ENCODE measurements at regions not wholly inside any gene's neighbourhood (a gene's known extent, or its start where the extent isn't known, plus 50 kb on each side); places are given as distances from the start of the nearest gene placed in this dataset.

GRCh38 chr12:107330831-107331431 is 237.6 kb upstream of the CRY1 start:
- Histone ChIP-seq H4K20me1 (ENCODE audit: insufficient read depth, poor library complexity, severe bottlenecking) (no peaks in the 10 kb centered on the region), H3K27ac (no peak overlapping the region), H3K4me1 (ENCODE audit: insufficient read depth) (no peaks in the 10 kb centered on the region), H3K4me2 (no peak overlapping the region), H3K79me2 (no peaks in the 10 kb centered on the region), H3K36me3 (replicated peaks; ENCODE audit: insufficient read depth, low read depth) (no peaks in the 10 kb centered on the region), H3K4me3 (no peak overlapping the region), H3K9me3 (ENCODE audit: low read depth) (no peaks in the 10 kb centered on the region), H3K27me3 (peaks cover 6% of the 10 kb centered on the region), H2AFZ (no peak overlapping the region), H3K9me2 (replicated peaks; ENCODE audit: insufficient read depth) (no peaks in the 10 kb centered on the region)
- TF ChIP-seq EZH2 (IDR thresholded peaks at IDR 0.05; ENCODE audit: borderline replicate concordance) (no peak), EZH2phosphoT487 (IDR thresholded peaks at IDR 0.05; ENCODE audit: low read depth, severe bottlenecking, unreplicated experiment) (no peak)
- TF ChIP-seq, protein P1, sequence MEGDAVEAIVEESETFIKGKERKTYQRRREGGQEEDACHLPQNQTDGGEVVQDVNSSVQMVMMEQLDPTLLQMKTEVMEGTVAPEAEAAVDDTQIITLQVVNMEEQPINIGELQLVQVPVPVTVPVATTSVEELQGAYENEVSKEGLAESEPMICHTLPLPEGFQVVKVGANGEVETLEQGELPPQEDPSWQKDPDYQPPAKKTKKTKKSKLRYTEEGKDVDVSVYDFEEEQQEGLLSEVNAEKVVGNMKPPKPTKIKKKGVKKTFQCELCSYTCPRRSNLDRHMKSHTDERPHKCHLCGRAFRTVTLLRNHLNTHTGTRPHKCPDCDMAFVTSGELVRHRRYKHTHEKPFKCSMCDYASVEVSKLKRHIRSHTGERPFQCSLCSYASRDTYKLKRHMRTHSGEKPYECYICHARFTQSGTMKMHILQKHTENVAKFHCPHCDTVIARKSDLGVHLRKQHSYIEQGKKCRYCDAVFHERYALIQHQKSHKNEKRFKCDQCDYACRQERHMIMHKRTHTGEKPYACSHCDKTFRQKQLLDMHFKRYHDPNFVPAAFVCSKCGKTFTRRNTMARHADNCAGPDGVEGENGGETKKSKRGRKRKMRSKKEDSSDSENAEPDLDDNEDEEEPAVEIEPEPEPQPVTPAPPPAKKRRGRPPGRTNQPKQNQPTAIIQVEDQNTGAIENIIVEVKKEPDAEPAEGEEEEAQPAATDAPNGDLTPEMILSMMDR (IDR thresholded peaks at IDR 0.05; ENCODE audit: poor library complexity), result no peak
- WGBS (ENCODE audit: low lambda C conversion rate, missing lambda C conversion rate), result 65% methylated on average over 8 of the region's 8 CpGs
- no peak for DNase-seq (ENCODE audit: low spot score)

DNA sequence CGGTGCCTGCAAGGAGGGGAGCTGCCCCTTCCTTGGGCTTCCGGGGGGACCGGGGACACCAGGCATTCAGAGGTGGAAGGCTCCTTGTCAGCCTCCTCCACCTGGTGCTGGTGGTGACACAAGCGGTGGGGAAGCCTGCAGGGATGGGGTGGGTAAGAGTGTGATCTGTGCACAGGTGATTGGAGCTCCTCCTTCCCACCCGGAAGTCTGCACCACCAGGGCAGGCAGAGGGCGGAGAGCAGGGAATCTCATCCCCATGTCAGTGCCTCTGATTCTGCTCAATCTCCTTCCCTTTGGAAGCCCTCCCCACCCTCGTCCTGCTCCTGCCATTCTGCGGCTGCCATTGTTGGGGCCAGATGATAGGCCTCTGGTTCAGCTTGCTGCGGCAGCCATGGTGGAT is 238.1 kb upstream of the CRY1 start:
- no peaks in the 10 kb centered on the region for H3K4me1 ChIP-seq (ENCODE audit: insufficient read depth)
- DNase-seq (ENCODE audit: low spot score), result no peak
- H3K9me3 ChIP-seq (ENCODE audit: low read depth), result no peaks in the 10 kb centered on the region
- 83% methylated on average over 9 of the region's 9 CpGs for WGBS (ENCODE audit: low lambda C conversion rate, missing lambda C conversion rate)
- TF ChIP-seq, protein P1 (IDR thresholded peaks at IDR 0.05; ENCODE audit: poor library complexity), result no peak
- TF ChIP-seq EZH2 (IDR thresholded peaks at IDR 0.05; ENCODE audit: borderline replicate concordance) (no peak), EZH2phosphoT487 (IDR thresholded peaks at IDR 0.05; ENCODE audit: low read depth, severe bottlenecking, unreplicated experiment) (no peak)
- no peak overlapping the region for H3K4me3 ChIP-seq
- H2AFZ ChIP-seq, result no peak overlapping the region
- no peaks in the 10 kb centered on the region for H4K20me1 ChIP-seq (ENCODE audit: insufficient read depth, poor library complexity, severe bottlenecking)
- H3K27ac ChIP-seq, result no peak overlapping the region
- no peaks in the 10 kb centered on the region for H3K36me3 ChIP-seq (replicated peaks; ENCODE audit: insufficient read depth, low read depth)
- no peaks in the 10 kb centered on the region for H3K79me2 ChIP-seq
- H3K4me2 ChIP-seq, result no peak overlapping the region
- no peaks in the 10 kb centered on the region for H3K9me2 ChIP-seq (replicated peaks; ENCODE audit: insufficient read depth)
- H3K27me3 ChIP-seq, result peaks cover 9% of the 10 kb centered on the region

GRCh38 chr12:107331912-107332311 is 238.6 kb upstream of the CRY1 start:
- H3K36me3 ChIP-seq (replicated peaks; ENCODE audit: insufficient read depth, low read depth), result no peaks in the 10 kb centered on the region
- no peak overlapping the region for H3K4me3 ChIP-seq
- no peaks in the 10 kb centered on the region for H3K4me1 ChIP-seq (ENCODE audit: insufficient read depth)
- no peaks in the 10 kb centered on the region for H3K79me2 ChIP-seq
- 78% methylated on average over 11 of the region's 11 CpGs for WGBS (ENCODE audit: low lambda C conversion rate, missing lambda C conversion rate)
- peaks cover 11% of the 10 kb centered on the region for H3K27me3 ChIP-seq
- no peak for DNase-seq (ENCODE audit: low spot score)
- no peak overlapping the region for H3K27ac ChIP-seq
- no peaks in the 10 kb centered on the region for H3K9me2 ChIP-seq (replicated peaks; ENCODE audit: insufficient read depth)
- H4K20me1 ChIP-seq (ENCODE audit: insufficient read depth, poor library complexity, severe bottlenecking), result no peaks in the 10 kb centered on the region
- no peak overlapping the region for H2AFZ ChIP-seq
- H3K9me3 ChIP-seq (ENCODE audit: low read depth), result no peaks in the 10 kb centered on the region
- TF ChIP-seq EZH2phosphoT487 (IDR thresholded peaks at IDR 0.05; ENCODE audit: low read depth, severe bottlenecking, unreplicated experiment) (no peak), EZH2 (IDR thresholded peaks at IDR 0.05; ENCODE audit: borderline replicate concordance) (no peak)
- TF ChIP-seq, protein P1 (IDR thresholded peaks at IDR 0.05; ENCODE audit: poor library complexity), result no peak
- no peak overlapping the region for H3K4me2 ChIP-seq
